OCI-LY1 (cell line): ENCODE measurements at regions not wholly inside any gene's neighbourhood (a gene's known extent, or its start where the extent isn't known, plus 50 kb on each side); places are given as distances from the start of the nearest gene placed in this dataset.

Experiments used
- H2AFZ ChIP-seq: fragments of 200-600 bp; sonication (generic), shearing (Covaris generic); 2 replicates; pipeline ENCODE4 v1.6.0; 2014; ENCODE audit warnings: antibody characterized with exemption, mild to moderate bottlenecking, low read length
- H3F3A ChIP-seq: fragments of 200-600 bp; sonication (generic), shearing (Covaris generic); 2 replicates; pipeline ENCODE4 v1.6.0; 2014; ENCODE audit warnings: mild to moderate bottlenecking, antibody characterized with exemption, low read length, moderate library complexity; ENCODE audit not compliant: insufficient read depth
- H3K27ac ChIP-seq: fragments of 200-600 bp; sonication (generic); 2 replicates; pipeline ENCODE4 v1.5.1; 2014; ENCODE audit warnings: low read length, mixed run types, mild to moderate bottlenecking, low read depth; ENCODE audit not compliant: poor library complexity, severe bottlenecking
- H3K27me3 ChIP-seq: fragments of 200-600 bp; sonication (generic); 2 replicates; pipeline ENCODE4 v1.6.0; 2014; ENCODE audit warnings: antibody characterized with exemption, mild to moderate bottlenecking, low read length, moderate library complexity; ENCODE audit not compliant: insufficient read depth
- H3K36me3 ChIP-seq: fragments of 200-600 bp; sonication (generic); 2 replicates; pipeline ENCODE4 v1.6.1; 2014; ENCODE audit warnings: mild to moderate bottlenecking, antibody characterized with exemption, low read length, moderate library complexity, mixed read lengths; ENCODE audit not compliant: insufficient read depth
- H3K4me1 ChIP-seq: fragments of 200-600 bp; sonication (generic); 2 replicates; pipeline ENCODE4 v1.5.1; 2014; ENCODE audit warnings: mild to moderate bottlenecking, low read length, moderate library complexity; ENCODE audit not compliant: insufficient read depth, severe bottlenecking
- H3K4me2 ChIP-seq: fragments of 200-600 bp; sonication (generic), shearing (Covaris generic); 2 replicates; pipeline ENCODE4 v1.6.1; 2014; ENCODE audit warnings: low read length
- H3K4me3 ChIP-seq: fragments of 200-600 bp; sonication (generic); 2 replicates; pipeline ENCODE4 v1.5.1; 2014; ENCODE audit warnings: low read length, low read depth, mild to moderate bottlenecking, mixed read lengths; ENCODE audit not compliant: poor library complexity, severe bottlenecking
- H3K79me2 ChIP-seq: fragments of 200-600 bp; shearing (Covaris generic); 2 replicates; pipeline ENCODE4 v1.6.1; 2016; ENCODE audit warnings: mixed run types, low read length, mixed read lengths; ENCODE audit not compliant: insufficient read depth
- H3K9ac ChIP-seq: fragments of 200-600 bp; sonication (generic), shearing (Covaris generic); 2 replicates; pipeline ENCODE4 v1.6.1; 2014; ENCODE audit warnings: mild to moderate bottlenecking, low read length, mixed read lengths
- H3K9me2 ChIP-seq: fragments of 200-600 bp; sonication (generic), shearing (Covaris generic); 2 replicates; pipeline ENCODE4 v1.6.1; 2014; ENCODE audit warnings: low read depth, mild to moderate bottlenecking, low read length, mixed read lengths
- H3K9me3 ChIP-seq: fragments of 200-600 bp; shearing (Covaris generic); 2 replicates; pipeline ENCODE4 v1.6.1; 2014; ENCODE audit warnings: low read length, mixed read lengths
- H4K20me1 ChIP-seq: fragments of 200-600 bp; sonication (generic), shearing (Covaris generic); 2 replicates; pipeline ENCODE4 v1.6.0; 2016; ENCODE audit warnings: mild to moderate bottlenecking, low read length; ENCODE audit not compliant: insufficient read depth
- CTCF ChIP-seq: fragments of 200-600 bp; sonication (generic), shearing (Covaris generic); IDR thresholded peaks from 2 replicates; pipeline ENCODE4 v1.5.1; 2017; ENCODE audit warnings: mild to moderate bottlenecking, antibody characterized with exemption, low read length, moderate library complexity, mixed read lengths
- EZH2 ChIP-seq: fragments of 200-600 bp; sonication (generic), shearing (Covaris generic); IDR thresholded peaks from 2 replicates; pipeline ENCODE4 v1.8.0; 2017; ENCODE audit warnings: borderline replicate concordance, mixed run types, mild to moderate bottlenecking, antibody characterized with exemption, low read length, moderate library complexity, mixed read lengths

- H2AFZ ChIP-seq, result no peak overlapping the region
- no peak overlapping the region for H3K27ac ChIP-seq
Observed at GRCh38 chr6:134593442-134593841, 275.5 kb upstream of the SGK1 start.

GRCh38 chr6:134593024-134593423 is 275.1 kb upstream of the SGK1 start:
- Histone ChIP-seq H3K4me3 (no peak overlapping the region), H3K79me2 (no peaks in the 10 kb centered on the region), H3K9ac (no peak overlapping the region), H3K4me1 (no peaks in the 10 kb centered on the region), H3K36me3 (no peaks in the 10 kb centered on the region), H2AFZ (no peak overlapping the region), H3F3A (no peaks in the 10 kb centered on the region), H3K9me3 (no peaks in the 10 kb centered on the region), H3K4me2 (no peak overlapping the region), H3K27ac (no peak overlapping the region), H3K27me3 (no peaks in the 10 kb centered on the region), H3K9me2 (no peaks in the 10 kb centered on the region), H4K20me1 (no peaks in the 10 kb centered on the region)
- TF ChIP-seq CTCF (no peak), EZH2 (no peak)

More at GRCh38 chr6:134593442-134593841, 275.5 kb upstream of the SGK1 start:
- H3K9me2 ChIP-seq, result no peaks in the 10 kb centered on the region
- H4K20me1 ChIP-seq, result no peaks in the 10 kb centered on the region
- no peak overlapping the region for H3K4me3 ChIP-seq
- H3K36me3 ChIP-seq, result no peaks in the 10 kb centered on the region
- H3F3A ChIP-seq, result no peaks in the 10 kb centered on the region
- TF ChIP-seq EZH2 (no peak), CTCF (no peak)
- no peaks in the 10 kb centered on the region for H3K27me3 ChIP-seq
- H3K4me1 ChIP-seq, result no peaks in the 10 kb centered on the region
- H3K9ac ChIP-seq, result no peak overlapping the region
- no peak overlapping the region for H3K4me2 ChIP-seq
- H3K9me3 ChIP-seq, result no peaks in the 10 kb centered on the region
- no peaks in the 10 kb centered on the region for H3K79me2 ChIP-seq

- H3K27me3 ChIP-seq, result no peaks in the 10 kb centered on the region
- no peak overlapping the region for H3K27ac ChIP-seq
- H3K79me2 ChIP-seq, result no peaks in the 10 kb centered on the region
- no peak overlapping the region for H2AFZ ChIP-seq
- no peak overlapping the region for H3K4me3 ChIP-seq
- H4K20me1 ChIP-seq, result no peaks in the 10 kb centered on the region
- no peak for TF ChIP-seq CTCF
- TF ChIP-seq EZH2, result no peak
- H3K9me3 ChIP-seq, result no peaks in the 10 kb centered on the region
- no peak overlapping the region for H3K9ac ChIP-seq
- no peaks in the 10 kb centered on the region for H3F3A ChIP-seq
- H3K4me1 ChIP-seq, result no peaks in the 10 kb centered on the region
- H3K9me2 ChIP-seq, result no peaks in the 10 kb centered on the region
- no peaks in the 10 kb centered on the region for H3K36me3 ChIP-seq
- no peak overlapping the region for H3K4me2 ChIP-seq
Observed at GRCh38 chr6:134590449-134590848, 272.5 kb upstream of the SGK1 start.
